ENCODE measurements at regions not wholly inside any gene's neighbourhood (a gene's known extent, or its start where the extent isn't known, plus 50 kb on each side); places are given as distances from the start of the nearest gene placed in this dataset.

- no peak overlapping the region for H3K27ac ChIP-seq (ENCODE audit: low read depth, low read length)
- H2AFZ ChIP-seq (ENCODE audit: low read length, unreplicated experiment) = no peak overlapping the region
- no peaks in the 10 kb centered on the region for H3K27me3 ChIP-seq (ENCODE audit: insufficient read depth, low read length)
- no peaks in the 10 kb centered on the region for H3K4me1 ChIP-seq (ENCODE audit: control insufficient read depth, insufficient read depth, low read length, unreplicated experiment)
- no peaks in the 10 kb centered on the region for H3K79me2 ChIP-seq (ENCODE audit: control insufficient read depth, insufficient read depth, low read length, unreplicated experiment)
- H3K4me3 ChIP-seq (ENCODE audit: low read depth, low read length) = no peak overlapping the region
- no peaks in the 10 kb centered on the region for H3K36me3 ChIP-seq (ENCODE audit: insufficient read depth, low read length)
Measured at GRCh38 chr18:78566720-78567119, 412.9 kb upstream of the SALL3 start.

DNA sequence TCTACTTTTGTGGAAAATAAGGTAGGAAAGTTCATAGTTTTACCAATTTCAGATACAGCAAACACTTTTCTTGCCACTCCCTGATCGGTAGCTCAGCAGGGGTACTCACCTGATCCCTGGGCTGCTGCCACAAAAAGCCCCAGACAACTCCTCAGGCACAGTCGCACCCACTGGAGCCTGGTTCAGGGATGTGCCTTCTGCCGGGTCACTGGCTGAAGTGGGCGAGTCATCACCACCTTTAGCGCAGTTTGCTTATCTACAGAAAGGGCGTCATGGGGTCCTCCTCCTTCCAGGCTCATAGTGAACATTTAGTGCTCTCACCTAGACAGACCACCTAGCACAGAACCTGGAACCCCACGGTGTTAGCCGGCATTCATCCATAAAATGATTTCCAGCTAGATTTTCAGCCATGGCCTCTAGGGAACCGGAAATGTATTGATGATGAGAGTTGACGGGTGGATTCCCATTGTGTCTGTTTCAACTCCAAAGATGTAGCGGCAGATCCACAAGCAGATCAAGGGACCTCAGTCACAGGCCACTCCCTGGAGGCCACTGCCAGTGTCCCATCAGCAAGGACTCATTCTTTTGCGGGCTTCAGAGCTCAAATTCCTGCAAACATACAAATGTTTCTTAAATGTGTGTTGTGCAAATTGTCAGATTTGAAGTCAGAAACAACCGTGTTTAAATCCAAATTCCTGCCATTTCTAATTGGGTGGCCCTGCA lies 408.4 kb upstream of the SALL3 start:
- Histone ChIP-seq H3K36me3 (ENCODE audit: insufficient read depth, low read length) (no peaks in the 10 kb centered on the region), H3K4me1 (ENCODE audit: control insufficient read depth, insufficient read depth, low read length, unreplicated experiment) (no peaks in the 10 kb centered on the region), H3K27ac (ENCODE audit: low read depth, low read length) (no peak overlapping the region), H3K27me3 (ENCODE audit: insufficient read depth, low read length) (no peaks in the 10 kb centered on the region), H3K4me3 (ENCODE audit: low read depth, low read length) (no peak overlapping the region), H2AFZ (ENCODE audit: low read length, unreplicated experiment) (no peak overlapping the region), H3K79me2 (ENCODE audit: control insufficient read depth, insufficient read depth, low read length, unreplicated experiment) (no peaks in the 10 kb centered on the region)

- Histone ChIP-seq H3K27me3 (ENCODE audit: insufficient read depth, low read length) (no peaks in the 10 kb centered on the region), H3K27ac (ENCODE audit: low read depth, low read length) (no peak overlapping the region), H3K4me1 (ENCODE audit: control insufficient read depth, insufficient read depth, low read length, unreplicated experiment) (no peaks in the 10 kb centered on the region), H3K4me3 (ENCODE audit: low read depth, low read length) (no peak overlapping the region), H3K79me2 (ENCODE audit: control insufficient read depth, insufficient read depth, low read length, unreplicated experiment) (no peaks in the 10 kb centered on the region), H2AFZ (ENCODE audit: low read length, unreplicated experiment) (no peak overlapping the region), H3K36me3 (ENCODE audit: insufficient read depth, low read length) (no peaks in the 10 kb centered on the region)
Measured at GRCh38 chr18:78571831-78572347, 407.7 kb upstream of the SALL3 start.

GRCh38 chr18:78573773-78574172 lies 405.8 kb upstream of the SALL3 start:
- Histone ChIP-seq H3K4me1 (ENCODE audit: control insufficient read depth, insufficient read depth, low read length, unreplicated experiment) (no peaks in the 10 kb centered on the region), H3K27me3 (ENCODE audit: insufficient read depth, low read length) (no peaks in the 10 kb centered on the region), H3K36me3 (ENCODE audit: insufficient read depth, low read length) (no peaks in the 10 kb centered on the region), H3K4me3 (ENCODE audit: low read depth, low read length) (no peak overlapping the region), H3K79me2 (ENCODE audit: control insufficient read depth, insufficient read depth, low read length, unreplicated experiment) (no peaks in the 10 kb centered on the region), H2AFZ (ENCODE audit: low read length, unreplicated experiment) (no peak overlapping the region), H3K27ac (ENCODE audit: low read depth, low read length) (no peak overlapping the region)

- Histone ChIP-seq H3K4me3 (ENCODE audit: low read depth, low read length) (no peak overlapping the region), H2AFZ (ENCODE audit: low read length, unreplicated experiment) (no peak overlapping the region), H3K4me1 (ENCODE audit: control insufficient read depth, insufficient read depth, low read length, unreplicated experiment) (no peaks in the 10 kb centered on the region), H3K36me3 (ENCODE audit: insufficient read depth, low read length) (no peaks in the 10 kb centered on the region), H3K27ac (ENCODE audit: low read depth, low read length) (no peak overlapping the region), H3K27me3 (ENCODE audit: insufficient read depth, low read length) (no peaks in the 10 kb centered on the region), H3K79me2 (ENCODE audit: control insufficient read depth, insufficient read depth, low read length, unreplicated experiment) (no peaks in the 10 kb centered on the region)
Measured at GRCh38 chr18:78576967-78577366, 402.7 kb upstream of the SALL3 start.

DNA sequence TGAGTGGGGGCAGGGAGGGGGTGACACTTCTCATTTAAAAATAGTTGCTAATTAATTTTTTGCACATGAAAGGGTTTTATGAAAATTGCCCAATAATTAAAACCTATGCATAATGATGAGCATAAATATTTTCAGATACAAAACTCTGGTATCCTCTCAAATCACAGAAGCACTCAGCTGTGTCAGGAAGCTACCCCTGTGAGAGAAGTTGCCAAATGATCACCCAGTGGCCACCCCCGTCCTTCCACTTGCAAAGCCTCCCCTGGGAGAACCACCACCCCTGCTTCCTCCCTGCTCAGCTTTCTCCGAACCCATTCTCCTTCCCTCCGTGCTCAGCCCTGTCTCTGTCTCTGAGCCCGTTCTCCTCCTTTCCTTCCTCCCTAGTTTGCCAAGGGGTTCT lies 400.2 kb upstream of the SALL3 start:
- Histone ChIP-seq H2AFZ (ENCODE audit: low read length, unreplicated experiment) (no peak overlapping the region), H3K27ac (ENCODE audit: low read depth, low read length) (no peak overlapping the region), H3K79me2 (ENCODE audit: control insufficient read depth, insufficient read depth, low read length, unreplicated experiment) (no peaks in the 10 kb centered on the region), H3K4me1 (ENCODE audit: control insufficient read depth, insufficient read depth, low read length, unreplicated experiment) (no peaks in the 10 kb centered on the region), H3K4me3 (ENCODE audit: low read depth, low read length) (no peak overlapping the region), H3K36me3 (ENCODE audit: insufficient read depth, low read length) (no peaks in the 10 kb centered on the region), H3K27me3 (ENCODE audit: insufficient read depth, low read length) (no peaks in the 10 kb centered on the region)

DNA sequence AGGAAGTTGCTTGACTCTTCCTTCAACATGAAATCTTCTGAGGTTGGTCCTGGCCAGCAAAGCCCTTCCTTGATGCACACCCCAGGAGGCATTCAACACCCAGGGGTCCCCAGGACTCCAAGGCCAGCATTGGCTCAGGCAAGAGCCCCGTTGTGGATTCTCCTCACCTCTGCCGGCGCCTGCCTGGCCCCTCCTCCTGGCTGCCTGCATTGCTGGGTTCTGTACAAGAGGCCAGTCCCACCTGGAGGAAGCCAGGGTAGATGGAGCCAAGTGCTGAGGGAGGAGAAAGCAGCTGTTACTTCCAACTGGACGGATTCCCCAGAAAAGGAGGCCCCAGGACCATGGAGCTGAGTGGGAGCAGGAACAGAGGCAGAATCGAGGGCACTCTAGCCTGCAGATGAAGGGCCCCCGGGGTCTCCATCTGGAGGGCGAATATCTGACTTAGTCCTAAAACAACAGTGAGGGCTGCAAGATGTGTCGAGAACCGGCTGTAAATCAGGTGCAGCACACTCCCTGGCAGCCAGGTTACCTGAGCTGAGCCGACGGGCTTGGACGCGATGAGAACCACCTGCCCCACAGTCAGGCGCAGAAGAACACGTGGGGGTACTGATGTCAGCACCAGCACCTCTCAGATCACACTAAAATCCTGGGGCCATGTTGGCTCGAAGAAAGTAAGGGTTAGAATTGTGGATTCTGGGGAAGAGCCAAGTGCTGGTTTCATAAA lies 399.6 kb upstream of the SALL3 start:
- H3K27me3 ChIP-seq (ENCODE audit: insufficient read depth, low read length) = no peaks in the 10 kb centered on the region
- no peaks in the 10 kb centered on the region for H3K79me2 ChIP-seq (ENCODE audit: control insufficient read depth, insufficient read depth, low read length, unreplicated experiment)

DNA sequence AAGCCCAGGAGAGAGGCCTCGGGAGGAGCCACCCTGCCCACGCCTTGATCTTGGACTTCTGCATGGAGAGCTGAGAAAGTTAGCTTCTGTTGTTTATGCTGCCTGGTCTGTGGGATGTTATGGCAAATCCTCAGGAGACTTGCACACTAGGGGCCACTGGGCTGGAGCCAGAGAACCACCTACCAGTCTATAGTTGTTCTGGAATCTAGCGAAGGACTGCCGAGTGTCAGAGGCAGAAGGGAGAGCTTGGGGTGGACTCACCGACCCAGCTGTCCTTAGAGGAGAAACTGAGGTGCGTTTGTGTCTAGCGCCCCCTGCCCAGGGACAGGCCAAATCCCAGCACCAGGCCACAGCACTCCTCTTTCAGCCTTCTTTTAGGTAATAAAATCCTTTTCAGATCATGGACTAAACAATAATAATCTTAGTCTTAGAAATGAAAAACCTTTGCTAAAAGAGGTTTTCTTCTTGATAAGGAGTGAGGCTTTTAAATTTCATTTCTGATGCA lies 398.7 kb upstream of the SALL3 start:
- Histone ChIP-seq H2AFZ (ENCODE audit: low read length, unreplicated experiment) (no peak overlapping the region), H3K36me3 (ENCODE audit: insufficient read depth, low read length) (no peaks in the 10 kb centered on the region), H3K27ac (ENCODE audit: low read depth, low read length) (no peak overlapping the region), H3K4me1 (ENCODE audit: control insufficient read depth, insufficient read depth, low read length, unreplicated experiment) (no peaks in the 10 kb centered on the region), H3K79me2 (ENCODE audit: control insufficient read depth, insufficient read depth, low read length, unreplicated experiment) (no peaks in the 10 kb centered on the region), H3K27me3 (ENCODE audit: insufficient read depth, low read length) (no peaks in the 10 kb centered on the region), H3K4me3 (ENCODE audit: low read depth, low read length) (no peak overlapping the region)

More for the DNA sequence above, 399.6 kb upstream of the SALL3 start:
- H3K4me1 ChIP-seq (ENCODE audit: control insufficient read depth, insufficient read depth, low read length, unreplicated experiment) = no peaks in the 10 kb centered on the region
- H2AFZ ChIP-seq (ENCODE audit: low read length, unreplicated experiment) = no peak overlapping the region
- no peak overlapping the region for H3K27ac ChIP-seq (ENCODE audit: low read depth, low read length)
- H3K4me3 ChIP-seq (ENCODE audit: low read depth, low read length) = no peak overlapping the region
- no peaks in the 10 kb centered on the region for H3K36me3 ChIP-seq (ENCODE audit: insufficient read depth, low read length)

GRCh38 chr18:78582181-78582709 lies 397.4 kb upstream of the SALL3 start:
- Histone ChIP-seq H3K79me2 (ENCODE audit: control insufficient read depth, insufficient read depth, low read length, unreplicated experiment) (no peaks in the 10 kb centered on the region), H3K27me3 (ENCODE audit: insufficient read depth, low read length) (no peaks in the 10 kb centered on the region), H2AFZ (ENCODE audit: low read length, unreplicated experiment) (no peak overlapping the region), H3K4me3 (ENCODE audit: low read depth, low read length) (no peak overlapping the region), H3K4me1 (ENCODE audit: control insufficient read depth, insufficient read depth, low read length, unreplicated experiment) (no peaks in the 10 kb centered on the region), H3K27ac (ENCODE audit: low read depth, low read length) (no peak overlapping the region), H3K36me3 (ENCODE audit: insufficient read depth, low read length) (no peaks in the 10 kb centered on the region)

DNA sequence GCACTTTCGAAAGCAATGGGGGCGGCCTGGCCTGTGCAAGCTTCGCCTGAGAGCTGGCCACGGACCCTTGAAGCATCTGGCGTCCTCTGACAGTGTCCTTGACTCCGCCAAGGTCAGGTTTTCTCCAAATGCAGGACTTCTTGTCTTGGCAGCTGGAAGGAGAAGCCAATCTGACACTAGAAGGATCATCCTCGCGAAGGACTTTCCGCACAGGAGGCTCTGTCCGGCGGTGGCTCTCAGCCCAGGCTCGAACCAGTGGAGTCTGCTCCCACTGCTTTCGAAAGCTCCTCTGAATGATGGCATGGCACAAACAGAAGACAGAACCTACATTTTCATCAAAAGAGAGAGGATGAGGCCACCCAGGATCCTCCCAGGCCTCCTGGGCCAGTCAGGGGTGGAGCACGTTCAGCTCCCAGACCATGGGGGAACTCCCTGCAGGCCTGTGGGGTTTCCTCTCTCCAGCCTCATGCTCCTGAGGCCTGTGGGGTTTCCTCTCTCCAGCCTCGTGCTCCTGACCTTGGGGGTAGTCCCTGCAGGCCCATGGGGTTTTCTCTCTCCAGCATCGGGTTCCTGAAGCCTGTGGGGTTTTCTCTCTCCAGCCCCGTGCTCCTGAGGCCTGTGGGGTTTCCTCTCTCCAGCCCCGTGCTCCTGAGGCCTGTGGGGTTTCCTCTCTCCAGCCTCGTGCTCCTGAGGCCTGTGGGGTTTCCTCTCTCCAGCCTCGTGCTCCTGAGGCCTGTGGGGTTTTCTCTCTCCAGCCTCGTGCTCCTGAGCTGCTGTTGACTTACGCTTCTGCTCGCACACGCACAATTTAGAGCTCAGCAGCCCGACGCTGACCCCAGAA lies 396.5 kb upstream of the SALL3 start:
- H3K36me3 ChIP-seq (ENCODE audit: insufficient read depth, low read length) = no peaks in the 10 kb centered on the region
- H3K4me1 ChIP-seq (ENCODE audit: control insufficient read depth, insufficient read depth, low read length, unreplicated experiment) = no peaks in the 10 kb centered on the region
- H3K27me3 ChIP-seq (ENCODE audit: insufficient read depth, low read length) = no peaks in the 10 kb centered on the region
- H2AFZ ChIP-seq (ENCODE audit: low read length, unreplicated experiment) = no peak overlapping the region
- no peaks in the 10 kb centered on the region for H3K79me2 ChIP-seq (ENCODE audit: control insufficient read depth, insufficient read depth, low read length, unreplicated experiment)
- H3K27ac ChIP-seq (ENCODE audit: low read depth, low read length) = no peak overlapping the region
- H3K4me3 ChIP-seq (ENCODE audit: low read depth, low read length) = no peak overlapping the region
